ENCODE measurements at regions not wholly inside any gene's neighbourhood (a gene's known extent, or its start where the extent isn't known, plus 50 kb on each side); places are given as distances from the start of the nearest gene placed in this dataset.

- no peak for DNase-seq (ENCODE audit: low read depth)
These were observed 219.2 kb downstream of the ARHGAP12 start for GRCh38 chr10:31709476-31709875.

- peak; percentile 16 for DNase-seq (ENCODE audit: low read depth)
These were observed 219.6 kb downstream of the ARHGAP12 start for GRCh38 chr10:31709028-31709427.

GRCh38 chr10:31708474-31708873 is 220.2 kb downstream of the ARHGAP12 start:
- DNase-seq (ENCODE audit: low read depth): no peak

GRCh38 chr10:31708046-31708445 is 220.6 kb downstream of the ARHGAP12 start:
- no peak for DNase-seq (ENCODE audit: low read depth)

GRCh38 chr10:31707093-31708039 is 221.3 kb downstream of the ARHGAP12 start:
- peak; percentile 88 for DNase-seq (ENCODE audit: low read depth)

GRCh38 chr10:31706464-31707092 is 222.1 kb downstream of the ARHGAP12 start:
- no peak for DNase-seq (ENCODE audit: low read depth)

- DNase-seq (ENCODE audit: low read depth): no peak
These were observed 223.5 kb downstream of the ARHGAP12 start for GRCh38 chr10:31705136-31705535.

- no peak for DNase-seq (ENCODE audit: low read depth)
These were observed 224.4 kb downstream of the ARHGAP12 start for GRCh38 chr10:31704195-31704594.

- DNase-seq (ENCODE audit: low read depth): no peak
These were observed 225.7 kb downstream of the ARHGAP12 start for GRCh38 chr10:31702954-31703353.

- no peak for DNase-seq (ENCODE audit: low read depth)
These were observed 226.6 kb downstream of the ARHGAP12 start for GRCh38 chr10:31702005-31702404.

- DNase-seq (ENCODE audit: low read depth): peak; percentile 24
These were observed 227.1 kb downstream of the ARHGAP12 start for GRCh38 chr10:31701546-31701945.

- DNase-seq (ENCODE audit: low read depth): peak; percentile 56
These were observed 228.4 kb downstream of the ARHGAP12 start for GRCh38 chr10:31700181-31700611.

- peak; percentile 86 for DNase-seq (ENCODE audit: low read depth)
These were observed 230.3 kb downstream of the ARHGAP12 start for GRCh38 chr10:31698181-31698830.

- peak; percentile 87 for DNase-seq (ENCODE audit: low read depth)
These were observed 231.1 kb downstream of the ARHGAP12 start for GRCh38 chr10:31697271-31698180.

GRCh38 chr10:31694929-31695837 is 233.4 kb downstream of the ARHGAP12 start:
- DNase-seq (ENCODE audit: low read depth): peak; percentile 58

GRCh38 chr10:31694126-31694685 is 234.4 kb downstream of the ARHGAP12 start:
- DNase-seq (ENCODE audit: low read depth): no peak

- no peak for DNase-seq (ENCODE audit: low read depth)
These were observed 235.1 kb downstream of the ARHGAP12 start for GRCh38 chr10:31693491-31693890.

- no peak for DNase-seq (ENCODE audit: low read depth)
These were observed 239.4 kb downstream of the ARHGAP12 start for GRCh38 chr10:31689233-31689632.

GRCh38 chr10:31687663-31688482 is 240.8 kb downstream of the ARHGAP12 start:
- DNase-seq (ENCODE audit: low read depth): no peak

Data from EH (cell line).